NCI-H1048 (cell line): ENCODE measurements at regions not wholly inside any gene's neighbourhood (a gene's known extent, or its start where the extent isn't known, plus 50 kb on each side); places are given as distances from the start of the nearest gene placed in this dataset.
"Not testable (repeated sequence)": the region's sequence is repeated elsewhere in the genome, so short reads cannot be mapped to it uniquely, and the experiment has no call there.

ENCODE experiments used
- DNase-seq: peaks from one replicate; lab custom pipeline; 2025; lab: John Stamatoyannopoulos, UW

GRCh38 chr12:46711756-46712155 lies 114.0 kb downstream of the SLC38A4 start:
- peak; percentile 17 for DNase-seq

GRCh38 chr12:46710125-46710743 lies 115.6 kb downstream of the SLC38A4 start:
- no peak for DNase-seq

- no peak for DNase-seq
Measured at GRCh38 chr12:46702581-46703344, 123.0 kb downstream of the SLC38A4 start.

GRCh38 chr12:46701356-46701755 lies 124.4 kb downstream of the SLC38A4 start:
- no peak for DNase-seq

- no peak for DNase-seq
Measured at GRCh38 chr12:46699986-46700385, 125.8 kb downstream of the SLC38A4 start.

GRCh38 chr12:46698003-46698402 lies 127.8 kb downstream of the SLC38A4 start:
- DNase-seq, result no peak

GRCh38 chr12:46693518-46693917 lies 132.3 kb downstream of the SLC38A4 start:
- no peak for DNase-seq

GRCh38 chr12:46693034-46693433 lies 132.8 kb downstream of the SLC38A4 start:
- no peak for DNase-seq

GRCh38 chr12:46692606-46693005 lies 133.2 kb downstream of the SLC38A4 start:
- DNase-seq, result no peak

GRCh38 chr12:46686267-46686942 lies 139.4 kb downstream of the SLC38A4 start:
- no peak for DNase-seq

GRCh38 chr12:46684243-46684642 lies 141.6 kb downstream of the SLC38A4 start:
- DNase-seq, result not testable (repeated sequence)

- no peak for DNase-seq
Measured at GRCh38 chr12:46682148-46682547, 143.6 kb downstream of the SLC38A4 start.

- DNase-seq, result no peak
Measured at GRCh38 chr12:46680506-46680905, 145.3 kb downstream of the SLC38A4 start.

GRCh38 chr12:46679754-46680153 lies 146.0 kb downstream of the SLC38A4 start:
- no peak for DNase-seq

GRCh38 chr12:46678426-46678825 lies 147.4 kb downstream of the SLC38A4 start:
- no peak for DNase-seq

- DNase-seq, result no peak
Measured at GRCh38 chr12:46677749-46678148, 148.0 kb downstream of the SLC38A4 start.

- no peak for DNase-seq
Measured at GRCh38 chr12:46676797-46677520, 148.8 kb downstream of the SLC38A4 start.

- DNase-seq, result no peak
Measured at GRCh38 chr12:46676396-46676795, 149.4 kb downstream of the SLC38A4 start.

GRCh38 chr12:46675736-46676135 lies 150.1 kb downstream of the SLC38A4 start:
- DNase-seq, result peak; percentile 33

GRCh38 chr12:46674800-46675199 lies 151.0 kb downstream of the SLC38A4 start:
- no peak for DNase-seq

GRCh38 chr12:46674129-46674528 lies 151.7 kb downstream of the SLC38A4 start:
- DNase-seq, result no peak

- DNase-seq, result no peak
Measured at GRCh38 chr12:46671102-46671501, 154.7 kb downstream of the SLC38A4 start.
